IMR-90 (cell line): ENCODE measurements at regions not wholly inside any gene's neighbourhood (a gene's known extent, or its start where the extent isn't known, plus 50 kb on each side); places are given as distances from the start of the nearest gene placed in this dataset.
A peak's percentile ranks its signal among the peaks of the same experiment; 100 is the strongest.

Source experiments
- ATAC-seq: fragments of 200-7000 bp; cut with Tn5 transposase; 2 replicates; pipeline ENCODE4 v1.9.1; 2020; ENCODE audit warnings: low read depth, mild to moderate bottlenecking, moderate library complexity
- BruUV-seq: library from RNA; stranded (reverse); fragments of 400-500 nt; replicated peaks from 2 replicates; lab custom pipeline; 2021; lab: Mats Ljungman, UMichigan
- CTCF ChIA-PET: fragments of 300-600 bp; formaldehyde crosslinking; extraction: SDS; loops from one replicate; lab custom pipeline; 2021; ENCODE audit warnings: antibody characterized with exemption; lab: Yijun Ruan, JAX
- POLR2A ChIA-PET: fragments of 300-600 bp; sonication (Branson Sonifier 250); formaldehyde crosslinking; loops from one replicate; lab custom pipeline; 2022; ENCODE audit warnings: antibody characterized with exemption; ENCODE audit not compliant: unreplicated experiment; lab: Charles Lee
- DNase-seq: peaks from one replicate; pipeline ENCODE4 v3.0.0; 2013
- H2AFZ ChIP-seq: replicated peaks from 2 replicates; pipeline ENCODE3; 2013; ENCODE audit warnings: low read length, mild to moderate bottlenecking; ENCODE audit not compliant: poor library complexity
- H2AK5ac ChIP-seq: 2 replicates; pipeline ENCODE4 v1.6.1; 2013; ENCODE audit warnings: low read depth, low read length, inconsistent platforms
- H2AK9ac ChIP-seq: replicated peaks from 2 replicates; pipeline ENCODE3; 2013; ENCODE audit warnings: mild to moderate bottlenecking, low read depth, low read length, moderate library complexity; ENCODE audit not compliant: poor library complexity
- H2BK120ac ChIP-seq: 2 replicates; pipeline ENCODE4 v1.6.1; 2013; ENCODE audit warnings: low read depth, low read length, inconsistent platforms
- H2BK15ac ChIP-seq: 3 replicates; pipeline ENCODE4 v1.6.1; 2013; ENCODE audit warnings: low read depth, low read length, inconsistent platforms
- H2BK20ac ChIP-seq: 2 replicates; pipeline ENCODE4 v1.6.1; 2013; ENCODE audit warnings: low read depth, mild to moderate bottlenecking, inconsistent platforms, low read length, moderate library complexity
- H2BK5ac ChIP-seq: 2 replicates; pipeline ENCODE4 v1.6.1; 2013; ENCODE audit warnings: mild to moderate bottlenecking, low read depth, low read length, inconsistent platforms; ENCODE audit not compliant: poor library complexity, severe bottlenecking
- H3K14ac ChIP-seq: replicated peaks from 2 replicates; pipeline ENCODE4 v1.6.1; 2013; ENCODE audit warnings: low read depth, low read length, inconsistent platforms
- H3K18ac ChIP-seq: 2 replicates; pipeline ENCODE4 v1.6.1; 2013; ENCODE audit warnings: low read depth, low read length, control low read depth
- H3K23ac ChIP-seq: 2 replicates; pipeline ENCODE4 v1.6.1; 2013; ENCODE audit warnings: low read depth, low read length, inconsistent platforms
- H3K27ac ChIP-seq: 2 replicates; pipeline ENCODE4 v1.5.1; 2013; ENCODE audit warnings: mild to moderate bottlenecking, control low read depth, low read length; ENCODE audit not compliant: insufficient read depth
- H3K27me3 ChIP-seq: 2 replicates; pipeline ENCODE4 v1.6.1; 2013; ENCODE audit warnings: low read length; ENCODE audit not compliant: control insufficient read depth, insufficient read depth
- H3K36me3 ChIP-seq: 2 replicates; pipeline ENCODE4 v1.6.1; 2013; ENCODE audit warnings: low read length, mixed read lengths; ENCODE audit not compliant: control insufficient read depth, insufficient read depth
- H3K4ac ChIP-seq: 2 replicates; pipeline ENCODE4 v1.6.1; 2013; ENCODE audit warnings: low read depth, low read length, inconsistent platforms
- H3K4me1 ChIP-seq: 2 replicates; pipeline ENCODE4 v1.6.1; 2013; ENCODE audit warnings: low read length, mixed read lengths; ENCODE audit not compliant: control insufficient read depth, insufficient read depth
- H3K4me2 ChIP-seq: 2 replicates; pipeline ENCODE4 v1.6.1; 2013; ENCODE audit warnings: low read depth, mild to moderate bottlenecking, control low read depth, low read length, moderate library complexity
- H3K4me3 ChIP-seq: 2 replicates; pipeline ENCODE4 v1.5.1; 2013; ENCODE audit warnings: low read depth, mild to moderate bottlenecking, control low read depth, low read length, moderate library complexity; ENCODE audit not compliant: insufficient read depth
- H3K56ac ChIP-seq: 2 replicates; pipeline ENCODE4 v1.6.1; 2013; ENCODE audit warnings: low read length, inconsistent platforms; ENCODE audit not compliant: insufficient read depth; ENCODE audit errors: extremely low read depth
- H3K79me1 ChIP-seq, 2 experiments: 2 replicates each; pipeline ENCODE4 v1.6.1; 2013; ENCODE audit warnings: low read length in 2 of 2, inconsistent platforms in 1 of 2, low read depth in 1 of 2
- H3K9ac ChIP-seq: 2 replicates; pipeline ENCODE4 v1.6.1; 2013; ENCODE audit warnings: low read depth, low read length, control low read depth
- H3K9me1 ChIP-seq: 2 replicates; pipeline ENCODE4 v1.6.1; 2013; ENCODE audit warnings: low read length, inconsistent platforms; ENCODE audit not compliant: insufficient read depth
- H3K9me3 ChIP-seq: 2 replicates; pipeline ENCODE4 v1.6.1; 2013; ENCODE audit warnings: low read length; ENCODE audit not compliant: control insufficient read depth, insufficient read depth
- H4K20me1 ChIP-seq: 2 replicates; pipeline ENCODE4 v1.6.1; 2013; ENCODE audit warnings: low read length, inconsistent platforms; ENCODE audit not compliant: insufficient read depth
- H4K5ac ChIP-seq: 2 replicates; pipeline ENCODE4 v1.6.1; 2013; ENCODE audit warnings: mild to moderate bottlenecking, low read depth, low read length, control low read depth
- H4K8ac ChIP-seq, 2 experiments: 2 replicates each; pipeline ENCODE4 v1.6.1; 2013; ENCODE audit warnings: low read depth in 2 of 2, low read length in 2 of 2, control low read depth in 1 of 2, inconsistent platforms in 1 of 2
- H4K91ac ChIP-seq: 2 replicates; pipeline ENCODE4 v1.6.1; 2013; ENCODE audit warnings: low read depth, low read length, inconsistent platforms; ENCODE audit not compliant: insufficient read depth
- CTCF ChIP-seq: conservative IDR thresholded peaks from 2 replicates; pipeline ENCODE4 v1.5.1; 2012; ENCODE audit warnings: mild to moderate bottlenecking, low read depth, low read length, improper control_type of control experiment
- ELK1 ChIP-seq: fragments of 150-350 bp; IDR thresholded peaks from 2 replicates; pipeline ENCODE4 v1.6.1; 2016; ENCODE audit warnings: low read depth, mild to moderate bottlenecking, low read length, moderate library complexity, borderline replicate concordance
- MAZ ChIP-seq: IDR thresholded peaks from 2 replicates; pipeline ENCODE4 v1.6.1; 2012; ENCODE audit warnings: low read depth, mild to moderate bottlenecking, low read length, improper control_type of control experiment, moderate library complexity, borderline replicate concordance
- MXI1 ChIP-seq: IDR thresholded peaks from 2 replicates; pipeline ENCODE4 v1.6.1; 2012; ENCODE audit warnings: low read depth, mild to moderate bottlenecking, low read length, moderate library complexity, borderline replicate concordance
- RAD21 ChIP-seq: IDR thresholded peaks from 2 replicates; pipeline ENCODE4 v1.6.1; 2012; ENCODE audit warnings: low read length, improper control_type of control experiment
- WGBS, 2 experiments: methylation state at CpG; one replicate each; pipeline versions ENCODE4 v1.1.5 to v1.1.7; 2013; ENCODE audit warnings: missing lambda C conversion rate in 2 of 2; ENCODE audit not compliant: insufficient read length in 1 of 2; ENCODE audit errors: extremely low coverage in 2 of 2; 5-methylcytosine and 5-hydroxymethylcytosine counted together
- dilution Hi-C: fragments of 300-500 bp; cut with HindIII; formaldehyde crosslinking; loops from one replicate; pipeline ENCODE4 v1.14.3; 2018; ENCODE audit warnings: low sequenced_read_pairs; ENCODE audit not compliant: unreplicated experiment
- in situ Hi-C: fragments of 300-500 bp; cut with MboI; formaldehyde crosslinking; loops from 3 replicates; pipeline ENCODE4 v1.14.3; 2019; ENCODE audit warnings: low sequenced_read_pairs, inconsistent platforms, mixed read lengths
- intact Hi-C: fragments of 100-400 bp; cut with micrococcal nuclease; formaldehyde crosslinking; loops from 2 replicates; pipeline ENCODE4 v1.10.0; 2022

- Histone ChIP-seq H3K18ac (no peak overlapping the region), H4K8ac (no peak overlapping the region), H3K23ac (no peak overlapping the region), H3K9me1 (no peaks in the 10 kb centered on the region), H3K9ac (no peak overlapping the region), H3K4me2 (no peak overlapping the region), H3K4me1 (no peaks in the 10 kb centered on the region), H3K56ac (no peak overlapping the region), H2AFZ (peak overlapping the region; percentile 1), H4K20me1 (no peaks in the 10 kb centered on the region), H2BK120ac (no peak overlapping the region), H2BK20ac (no peak overlapping the region), H3K36me3 (no peaks in the 10 kb centered on the region), H3K4me3 (no peak overlapping the region), H3K27ac (no peak overlapping the region), H3K9me3 (peaks cover 2% of the 10 kb centered on the region; the same call in 1 of the 2 replicates), H4K91ac (no peak overlapping the region), H3K4ac (no peak overlapping the region), H2BK15ac (no peak overlapping the region), H2AK9ac (no peak overlapping the region), H3K79me1 (no peaks in the 10 kb centered on the region), H3K14ac (0 out of 2 replicates have a peak overlapping the region, but pooled peaks have one; percentile 11), H4K5ac (no peak overlapping the region), H2BK5ac (no peak overlapping the region), H3K27me3 (no peaks in the 10 kb centered on the region), H2AK5ac (no peak overlapping the region)
- no CpG with 5 or more reads among the region's 8 CpGs for WGBS, 2 experiments
- POLR2A ChIA-PET = no interaction called here
- CTCF ChIA-PET = no interaction called here
- in situ Hi-C loops (no loop called here), intact Hi-C loops (loop anchor here (5.0 kb wide), 1 partner anchor 151 kb away; no protein-coding TSS in a partner anchor), dilution Hi-C loops (no loop called here)
- TF ChIP-seq CTCF (no peak), MXI1 (no peak), RAD21 (no peak), ELK1 (no peak), MAZ (no peak)
- BruUV-seq = no TSS peak
- no peak for ATAC-seq
- DNase-seq = no peak
Observed at GRCh38 chr21:35818597-35818996, 241.7 kb downstream of the SETD4 start.
